GM18868 (cell line): ENCODE measurements at regions not wholly inside any gene's neighbourhood (a gene's known extent, or its start where the extent isn't known, plus 50 kb on each side); places are given as distances from the start of the nearest gene placed in this dataset.
"Not testable (repeated sequence)": the region's sequence is repeated elsewhere in the genome, so short reads cannot be mapped to it uniquely, and the experiment has no call there.

Source experiments
- ATAC-seq: cut with Tn5 transposase; IDR thresholded peaks from one replicate; pipeline ENCODE4 v1.9.1; 2021; ENCODE audit warnings: mild to moderate bottlenecking, moderate library complexity; ENCODE audit not compliant: unreplicated experiment

DNA sequence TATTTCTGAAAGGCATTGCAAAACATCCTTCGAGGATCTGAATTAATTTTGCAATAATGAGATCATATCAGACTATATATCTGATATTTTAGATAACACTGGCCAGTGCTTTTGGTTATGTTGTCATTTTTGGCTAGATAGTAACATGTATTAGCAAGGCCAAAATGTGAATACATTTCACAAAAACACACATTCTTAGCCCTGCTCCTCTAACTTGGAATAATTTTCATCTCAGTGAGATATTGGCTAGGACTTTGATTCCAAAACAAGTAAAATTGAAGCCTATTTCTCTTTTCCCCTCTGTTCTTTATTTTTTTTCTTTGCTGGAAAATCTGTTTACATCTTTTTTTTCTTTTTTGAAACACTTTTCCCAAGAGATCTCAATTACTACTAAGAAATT is 466.8 kb upstream of the CDH4 start:
- no peak for ATAC-seq

DNA sequence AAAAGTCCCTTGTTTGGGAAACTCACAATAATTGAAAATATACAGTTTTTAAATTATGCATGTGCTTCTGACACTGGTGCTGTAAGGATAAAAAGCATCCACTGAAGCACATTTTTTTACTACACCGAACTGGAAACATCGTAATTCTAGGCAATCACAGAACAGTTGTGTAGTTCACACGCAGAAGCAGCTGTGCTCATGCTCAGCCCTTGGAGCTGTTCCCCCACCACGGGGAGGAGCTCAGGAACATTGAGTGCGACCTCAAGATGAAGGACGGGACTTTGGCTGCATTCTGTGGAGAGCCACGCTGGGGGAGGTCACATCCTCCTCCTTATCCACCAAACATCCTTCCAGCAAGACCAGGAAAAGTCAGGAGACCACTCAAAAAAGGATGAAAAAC is 466.3 kb upstream of the CDH4 start:
- ATAC-seq: no peak

DNA sequence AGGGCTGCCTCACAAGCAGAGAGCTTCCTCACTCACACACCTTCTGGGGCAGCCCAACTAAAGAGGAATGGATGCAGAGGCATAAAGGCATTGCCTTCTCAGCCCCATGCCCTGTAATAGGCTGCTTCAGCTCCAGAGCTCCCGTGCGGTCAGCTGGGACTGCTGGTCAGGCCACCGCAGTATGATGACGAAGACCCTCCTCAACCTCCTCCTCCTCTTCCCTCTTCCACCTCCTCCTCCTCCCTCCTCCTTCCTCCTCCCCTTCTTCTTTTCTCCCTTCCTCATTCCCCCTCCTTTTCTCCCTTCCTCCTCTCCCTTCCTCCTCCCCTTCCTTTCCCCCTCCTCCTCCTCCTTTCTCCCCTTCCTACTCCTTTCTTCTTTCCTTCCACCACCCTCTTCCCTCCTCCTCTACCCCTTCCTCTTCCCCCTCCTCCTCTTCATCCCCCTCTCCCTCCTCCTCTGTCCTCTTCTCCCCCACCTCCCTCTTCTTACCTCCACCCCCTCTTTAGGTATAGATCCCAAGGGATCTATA is 465.3 kb upstream of the CDH4 start:
- ATAC-seq: no peak

DNA sequence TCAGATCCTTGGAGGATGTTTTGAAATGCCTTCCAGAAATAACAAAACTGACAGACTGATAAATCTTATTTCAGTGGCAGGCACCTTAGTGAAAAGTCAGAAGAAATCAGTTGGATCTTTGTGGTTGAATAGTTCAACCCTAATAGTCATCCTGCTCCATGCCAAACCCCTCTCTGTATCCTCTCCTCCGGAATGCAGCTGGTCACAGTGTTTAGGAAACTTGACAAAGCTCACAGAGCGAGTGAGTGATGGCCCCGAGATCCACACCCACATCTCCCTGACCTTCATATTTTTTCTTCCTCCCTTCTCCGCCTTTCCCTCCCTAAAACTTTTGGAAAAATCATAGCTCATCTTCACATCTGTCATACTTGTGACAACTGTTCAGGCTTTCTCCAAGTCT is 464.8 kb upstream of the CDH4 start:
- no peak for ATAC-seq

DNA sequence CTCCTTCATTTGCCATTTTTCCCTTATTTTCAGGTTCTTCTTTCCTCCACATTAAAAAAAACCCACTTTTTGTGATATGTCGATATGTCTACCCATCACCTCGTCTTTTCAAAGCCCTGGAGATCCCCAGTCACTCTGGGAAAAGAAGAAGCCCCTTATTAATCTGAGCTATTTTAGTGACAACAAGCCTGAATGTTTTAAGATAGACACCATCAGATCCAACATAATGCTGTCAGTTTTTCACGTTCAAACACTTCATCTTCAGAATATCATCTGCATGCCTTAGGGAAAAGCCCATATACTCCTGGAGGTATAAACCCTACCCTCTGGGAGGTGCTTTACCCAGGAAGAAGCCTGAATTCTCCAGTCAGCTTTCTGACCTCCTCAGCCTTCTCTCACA is 464.0 kb upstream of the CDH4 start:
- no peak for ATAC-seq

DNA sequence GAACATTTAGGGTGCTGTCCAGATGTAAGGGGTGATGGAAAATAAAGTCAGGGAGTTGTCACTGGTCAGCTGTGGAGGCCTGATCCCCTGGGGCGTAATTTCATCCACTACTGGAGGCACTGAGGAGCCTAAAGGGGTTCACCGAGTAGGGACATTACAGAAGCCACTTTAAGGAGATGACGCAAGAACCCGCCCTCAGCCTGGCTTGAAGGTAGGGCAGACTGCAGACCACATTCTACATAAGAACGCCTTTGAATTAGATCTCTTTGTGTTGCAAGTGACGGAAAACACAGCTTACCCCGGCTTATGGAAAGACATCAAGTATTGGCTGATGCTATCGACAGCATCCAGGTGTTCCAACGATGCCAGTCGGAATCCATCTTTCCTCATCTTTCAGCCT is 462.7 kb upstream of the CDH4 start:
- no peak for ATAC-seq

DNA sequence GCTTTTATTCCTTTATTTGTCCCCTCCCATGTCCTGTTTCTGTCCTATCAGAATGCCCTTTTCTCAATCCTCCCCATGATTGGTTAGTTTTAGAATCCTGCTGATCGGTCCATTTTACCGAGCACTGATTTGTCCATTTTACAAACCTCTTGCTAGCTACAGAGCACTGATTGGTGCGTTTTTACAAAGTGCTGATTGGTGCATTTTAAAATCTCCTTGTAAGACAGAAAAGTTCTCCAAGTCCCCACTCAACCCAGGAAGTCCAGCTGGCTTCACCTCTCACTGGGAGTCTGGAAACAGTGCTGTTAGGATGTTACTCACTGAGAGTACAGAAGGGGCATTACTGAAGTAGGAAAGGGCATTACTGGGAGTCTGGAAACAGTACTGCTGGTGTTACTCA is 461.7 kb upstream of the CDH4 start:
- not testable (repeated sequence) for ATAC-seq

DNA sequence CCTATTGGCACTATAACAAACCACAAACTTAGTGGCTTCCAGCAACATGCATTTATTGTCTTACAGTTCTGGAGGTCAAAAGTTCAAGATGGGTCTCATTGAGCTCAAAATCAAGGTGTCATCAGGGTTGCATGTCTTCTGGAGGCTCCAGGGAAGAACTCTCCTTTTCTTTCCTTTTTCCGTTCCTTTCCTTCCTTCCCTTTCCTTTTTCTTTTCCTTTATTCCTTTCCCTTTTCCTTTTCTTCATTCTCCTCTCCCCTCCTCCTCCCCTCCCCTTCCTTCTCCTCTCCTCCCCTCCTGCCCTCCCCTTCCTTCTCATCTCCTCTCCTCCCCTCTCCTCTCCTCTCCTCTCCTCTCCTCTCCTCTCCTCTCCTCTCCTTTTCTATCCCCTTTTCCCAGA is 460.2 kb upstream of the CDH4 start:
- no peak for ATAC-seq

DNA sequence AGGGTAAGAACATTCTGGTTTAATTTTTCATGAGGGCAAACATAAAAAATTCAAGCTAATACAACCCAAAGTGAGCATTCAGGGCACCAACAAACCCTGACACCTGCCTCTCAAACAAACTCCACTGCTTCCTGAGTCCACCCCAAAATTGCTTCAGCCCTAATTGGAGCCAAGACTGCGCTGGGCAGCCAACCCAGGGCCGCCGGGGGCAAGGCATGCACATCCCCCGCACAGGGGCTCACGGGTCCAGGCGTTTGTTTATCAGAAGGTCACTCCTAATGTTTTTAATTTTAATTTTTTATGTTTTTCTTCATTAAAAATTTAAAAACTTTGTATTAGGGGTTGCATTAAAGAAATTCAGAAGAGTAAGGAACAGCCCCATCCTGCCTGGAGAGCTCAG is 459.1 kb upstream of the CDH4 start:
- no peak for ATAC-seq

DNA sequence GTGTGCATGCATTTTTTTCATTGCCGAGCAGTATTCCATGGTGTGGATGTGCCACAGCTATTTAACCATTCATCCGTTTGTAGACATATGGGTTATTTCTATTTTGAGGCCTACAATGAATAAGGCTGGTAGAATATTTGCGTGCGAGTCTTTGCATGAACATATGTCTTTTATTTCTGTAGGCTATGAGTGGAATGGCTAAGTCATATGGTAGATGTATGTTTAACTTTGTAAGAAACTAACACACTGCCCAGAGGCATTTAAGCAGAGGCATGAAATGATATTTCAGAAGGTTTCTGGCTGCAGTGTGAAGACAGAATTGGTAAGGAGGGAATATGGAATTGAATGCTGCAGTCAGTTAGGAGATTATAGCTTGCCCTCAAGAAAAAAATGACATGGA is 457.4 kb upstream of the CDH4 start:
- no peak for ATAC-seq

DNA sequence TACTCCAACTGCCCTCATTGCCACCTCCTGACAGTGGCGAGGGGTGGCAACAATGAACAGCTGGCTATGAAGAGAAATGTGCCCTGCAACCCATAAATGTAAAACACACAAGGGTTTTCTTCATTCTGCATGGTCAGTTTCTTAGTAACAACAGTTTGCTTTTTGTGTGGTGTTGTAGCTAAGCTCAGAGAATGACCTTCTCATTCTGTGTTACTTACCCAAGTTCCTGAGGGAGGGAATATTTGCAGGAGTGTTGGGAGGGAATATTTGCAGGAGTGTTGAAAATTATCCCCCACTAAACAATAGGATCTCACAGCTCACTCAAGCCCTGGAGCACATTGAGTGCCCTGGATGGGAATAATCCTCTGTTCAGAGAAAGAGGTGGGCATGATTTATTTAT is 456.4 kb upstream of the CDH4 start:
- ATAC-seq: no peak

DNA sequence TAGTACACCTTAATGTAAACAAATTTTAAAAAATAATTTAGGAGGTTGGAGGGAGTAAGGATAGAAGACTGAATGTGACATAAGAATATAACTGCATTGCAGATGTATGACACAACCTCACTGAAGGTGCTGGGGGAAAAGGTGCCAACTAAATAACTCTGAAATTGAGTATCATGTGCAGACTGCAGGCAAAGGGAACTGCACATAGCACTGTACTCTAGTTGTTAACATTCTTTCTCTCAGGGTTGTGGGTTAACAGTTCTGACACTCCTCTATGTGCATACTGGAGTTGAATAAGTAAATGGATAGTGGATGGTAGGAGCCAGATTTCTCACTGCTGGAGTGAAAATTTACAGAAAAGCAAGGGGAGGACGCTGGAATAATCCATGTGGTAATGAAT is 451.9 kb upstream of the CDH4 start:
- ATAC-seq: no peak

DNA sequence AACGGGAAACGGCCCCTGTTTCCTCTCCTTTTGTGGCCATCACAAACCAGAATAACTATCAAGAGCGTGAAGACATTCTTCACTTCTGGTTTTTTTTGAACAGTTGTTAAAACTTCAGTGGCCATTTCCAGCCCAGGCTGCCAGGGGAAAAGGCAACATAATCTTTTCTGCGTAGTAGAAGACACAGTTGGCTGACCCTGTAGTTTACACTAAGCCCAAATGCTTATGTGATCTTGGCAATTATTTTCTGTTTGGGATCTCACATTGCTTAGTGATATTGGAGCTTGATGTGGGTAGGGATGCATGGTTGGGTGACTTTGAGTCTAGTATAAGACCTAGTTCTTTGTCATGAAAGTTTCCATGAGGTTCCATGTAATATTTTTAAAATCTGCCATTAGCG is 449.4 kb upstream of the CDH4 start:
- ATAC-seq: no peak

DNA sequence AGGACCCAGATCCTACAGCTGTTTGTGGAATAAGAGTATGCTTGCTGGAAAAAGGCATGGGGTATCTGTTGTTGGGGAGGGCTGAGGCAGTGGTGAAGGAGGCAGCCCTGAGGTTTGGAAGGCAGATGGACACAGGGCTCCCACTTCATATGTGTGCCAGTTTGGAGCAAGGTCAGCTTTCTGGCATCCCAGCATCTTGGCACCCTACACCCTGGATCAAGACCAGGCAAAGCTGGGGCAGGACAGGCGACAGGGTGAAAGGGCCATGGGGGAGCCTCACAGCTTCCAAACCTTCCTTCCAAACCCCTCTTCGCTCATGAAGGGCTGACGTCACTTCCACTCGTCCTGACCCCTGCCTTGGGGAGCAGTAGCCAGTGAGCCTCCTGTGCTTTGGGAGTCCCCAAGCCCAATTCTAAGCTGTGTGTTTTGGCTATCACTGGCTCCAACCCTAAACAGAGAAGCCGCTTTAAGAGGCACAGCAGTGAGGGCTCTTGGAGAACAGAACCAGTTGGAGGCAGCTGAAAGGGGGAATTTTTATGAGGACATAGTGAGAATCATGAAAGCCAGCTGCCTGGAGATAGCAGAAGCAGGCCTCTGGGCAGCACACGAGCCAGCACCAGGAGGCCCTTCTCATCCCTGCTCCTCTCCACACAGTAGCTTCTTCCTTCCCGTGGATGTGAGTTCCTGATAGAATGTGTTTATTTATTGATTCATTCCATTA is 448.6 kb upstream of the CDH4 start:
- no peak for ATAC-seq

DNA sequence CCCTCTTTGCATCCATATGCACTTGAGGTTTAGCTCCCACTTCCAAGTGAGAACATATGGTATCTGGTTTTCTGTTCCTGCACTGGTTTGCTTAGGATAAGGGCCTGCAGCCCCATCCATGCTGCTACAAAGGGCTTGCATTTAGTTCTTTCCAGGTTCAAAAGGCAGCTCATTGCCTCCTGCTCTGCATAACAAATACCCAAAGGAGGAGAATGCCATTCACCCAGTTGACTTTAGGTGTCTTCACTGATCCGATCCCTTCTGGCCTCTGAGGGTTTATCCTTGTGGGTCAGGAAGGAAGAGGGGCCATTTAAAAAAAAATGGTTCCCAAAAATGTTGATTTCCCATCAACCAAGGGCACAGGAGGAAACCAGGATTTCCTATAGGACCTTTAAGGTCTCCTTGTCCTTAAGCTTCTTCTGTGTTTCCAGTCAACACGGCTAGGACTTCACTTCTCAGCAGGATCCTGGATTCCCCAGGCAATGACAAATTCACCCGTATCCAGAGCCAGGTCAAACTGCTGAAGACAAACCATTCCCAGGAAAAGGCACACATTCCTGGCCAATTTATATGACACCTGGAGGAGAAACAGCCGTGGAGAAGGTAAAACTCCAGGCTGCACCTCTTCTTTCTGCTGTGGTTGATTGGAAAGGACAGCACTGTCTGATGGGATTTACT is 447.7 kb upstream of the CDH4 start:
- no peak for ATAC-seq

DNA sequence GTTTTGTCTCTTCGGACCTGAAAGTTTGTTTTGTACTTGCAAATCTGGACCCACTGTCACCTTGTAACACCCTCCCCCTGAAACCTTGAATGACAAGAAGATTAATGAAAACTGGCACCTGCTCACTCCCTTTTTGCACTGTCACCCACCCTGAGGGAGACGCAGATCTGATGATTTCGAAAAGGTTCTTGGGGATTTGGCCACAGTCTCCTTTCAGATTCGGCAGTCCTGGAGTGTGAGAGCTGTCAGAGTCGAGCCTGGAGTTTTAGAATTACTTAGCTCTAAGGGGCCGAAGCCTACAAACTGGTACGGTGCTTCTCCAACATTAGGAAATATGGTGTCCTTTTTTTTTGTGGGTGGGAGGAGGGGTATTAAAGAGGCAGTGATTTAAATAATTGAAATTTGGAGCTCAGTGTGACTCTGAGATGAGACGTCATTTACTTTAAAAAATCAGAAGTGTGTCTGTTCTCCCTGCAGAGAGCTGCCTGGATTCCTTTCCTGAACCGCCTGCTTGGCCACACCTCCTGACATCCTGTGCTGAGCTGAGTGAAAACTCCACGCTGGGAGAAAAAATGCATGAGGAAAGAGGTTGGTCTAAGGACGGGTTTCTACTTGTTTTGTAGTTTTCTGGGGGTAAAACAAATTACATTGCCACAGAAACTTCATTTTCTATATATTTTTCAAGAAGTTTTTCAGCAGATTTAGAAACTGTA is 447.0 kb upstream of the CDH4 start:
- ATAC-seq: no peak

DNA sequence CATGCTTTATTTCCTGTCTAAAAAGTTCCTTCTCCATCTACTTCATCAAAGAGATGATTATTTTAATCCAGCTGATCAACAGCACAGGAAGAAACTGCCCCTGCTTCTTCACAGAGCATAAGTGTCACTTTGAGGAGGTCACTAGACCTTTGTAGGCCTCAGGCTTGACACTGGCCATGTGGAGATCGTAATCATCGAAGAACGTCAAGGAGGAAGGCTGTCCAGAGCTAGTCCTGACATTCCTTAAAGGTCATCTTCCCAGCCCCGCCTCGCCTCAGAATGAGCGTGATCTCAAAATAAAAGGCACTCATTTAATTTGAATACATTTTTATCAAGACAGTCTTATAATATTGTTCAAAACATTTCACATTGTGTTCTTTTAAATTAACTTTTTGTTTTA is 445.7 kb upstream of the CDH4 start:
- no peak for ATAC-seq

DNA sequence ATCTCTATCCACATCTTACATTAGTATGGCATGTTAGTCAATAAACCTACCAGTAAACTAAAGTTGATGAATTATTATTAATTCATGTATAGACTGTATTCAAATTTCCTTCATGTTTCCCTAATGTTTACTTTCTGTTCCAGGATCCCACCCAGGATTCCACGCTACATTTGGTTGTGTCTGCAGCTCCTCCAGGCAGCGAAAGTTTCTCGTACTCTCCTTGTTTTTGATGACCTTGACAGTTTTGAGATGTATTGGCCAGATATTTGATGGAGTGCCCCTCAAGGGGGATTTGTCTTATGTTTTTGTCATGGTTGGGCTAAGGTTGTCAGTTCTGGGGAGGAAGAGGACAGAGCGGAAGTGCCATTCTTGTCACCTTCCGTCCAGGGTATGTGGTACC is 445.2 kb upstream of the CDH4 start:
- no peak for ATAC-seq

DNA sequence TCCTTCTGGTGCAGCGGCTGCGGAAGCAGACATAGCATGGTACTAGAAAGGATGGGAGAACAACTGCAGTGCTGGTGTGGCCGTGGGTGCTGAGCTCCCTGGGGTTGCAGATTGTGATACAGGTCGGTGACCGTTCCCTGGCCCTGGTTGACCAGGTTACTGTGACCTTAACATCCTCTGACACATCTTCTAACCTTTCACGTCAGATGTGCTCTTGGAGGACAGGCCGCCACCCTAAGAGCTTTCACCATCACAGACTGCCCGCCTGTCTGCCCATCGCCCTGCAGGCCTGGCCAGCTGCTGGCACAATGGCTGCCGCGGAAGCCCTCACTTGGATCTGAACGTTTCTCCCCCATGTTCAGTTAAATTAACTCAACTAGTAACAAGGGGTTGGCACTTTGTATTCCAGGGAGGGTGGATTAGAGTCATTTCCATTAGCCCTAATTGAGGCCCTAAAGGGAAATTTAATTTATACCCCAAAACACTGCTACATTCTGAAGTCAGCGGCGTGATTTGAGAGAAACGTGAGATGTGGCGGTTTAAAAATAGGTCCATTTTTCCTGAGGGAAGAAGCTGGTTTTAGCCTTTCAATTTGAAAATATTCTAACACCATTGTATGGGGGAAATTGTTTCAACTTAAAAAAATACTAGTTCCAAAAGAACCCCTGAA is 443.9 kb upstream of the CDH4 start:
- no peak for ATAC-seq

DNA sequence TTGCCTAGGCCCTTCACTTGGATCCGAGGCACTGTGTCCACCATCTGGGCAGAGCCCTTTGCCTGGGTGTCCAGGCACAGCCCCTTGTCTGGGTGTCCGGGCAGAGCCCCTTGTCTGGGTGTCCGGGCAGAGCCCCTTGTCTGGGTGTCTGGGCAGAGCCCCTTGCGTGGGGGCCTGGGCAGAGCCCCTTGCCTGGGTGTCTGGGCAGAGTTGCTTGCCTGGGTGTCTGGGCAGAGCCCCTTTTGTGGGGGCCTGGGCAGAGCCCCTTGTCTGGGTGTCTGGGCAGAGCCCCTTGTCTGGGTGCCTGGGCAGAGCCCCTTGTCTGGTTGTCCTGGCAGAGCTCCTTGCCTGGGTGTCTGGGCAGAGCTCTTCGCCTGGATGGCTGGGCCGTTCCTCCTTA is 443.4 kb upstream of the CDH4 start:
- ATAC-seq: no peak

DNA sequence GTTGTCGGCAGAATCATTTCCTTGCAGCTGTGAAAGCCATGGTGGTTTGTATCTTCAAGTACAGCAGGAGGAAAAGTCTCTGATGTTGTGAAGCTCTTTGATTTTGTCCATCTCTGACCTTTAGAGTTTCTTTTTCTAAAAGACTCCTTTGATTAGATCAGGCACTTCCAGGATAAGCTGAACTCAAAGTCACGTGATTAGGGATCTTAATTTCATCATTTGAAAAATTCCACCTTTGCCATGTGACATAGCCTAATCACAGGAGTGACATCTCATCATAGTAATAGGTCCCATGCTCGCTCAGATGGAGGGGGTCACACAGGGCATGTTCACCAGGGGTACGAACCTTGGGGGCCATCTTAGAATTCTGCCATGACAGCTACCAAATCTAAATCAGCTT is 441.5 kb upstream of the CDH4 start:
- no peak for ATAC-seq

DNA sequence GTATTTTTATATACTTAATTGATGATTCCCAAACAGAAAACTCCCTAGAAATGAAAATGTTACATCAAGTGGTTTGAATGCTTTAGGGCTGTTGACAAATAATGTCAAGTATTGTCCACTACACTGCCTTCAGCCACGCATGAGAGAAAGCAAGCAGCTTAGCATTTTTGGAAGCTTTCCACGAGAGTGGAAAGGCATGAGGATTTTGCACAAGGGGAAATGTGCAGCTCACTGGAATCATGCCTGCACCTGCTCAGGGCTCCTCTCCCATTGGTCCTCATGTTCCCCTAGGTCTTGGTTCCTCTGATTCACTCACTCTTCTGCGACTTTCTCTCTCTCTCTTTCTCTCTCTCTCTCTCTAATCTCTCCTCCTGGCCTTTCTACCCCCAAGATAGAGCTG is 439.5 kb upstream of the CDH4 start:
- ATAC-seq: no peak
